ENCODE measurements at regions not wholly inside any gene's neighbourhood (a gene's known extent, or its start where the extent isn't known, plus 50 kb on each side); places are given as distances from the start of the nearest gene placed in this dataset.

DNA sequence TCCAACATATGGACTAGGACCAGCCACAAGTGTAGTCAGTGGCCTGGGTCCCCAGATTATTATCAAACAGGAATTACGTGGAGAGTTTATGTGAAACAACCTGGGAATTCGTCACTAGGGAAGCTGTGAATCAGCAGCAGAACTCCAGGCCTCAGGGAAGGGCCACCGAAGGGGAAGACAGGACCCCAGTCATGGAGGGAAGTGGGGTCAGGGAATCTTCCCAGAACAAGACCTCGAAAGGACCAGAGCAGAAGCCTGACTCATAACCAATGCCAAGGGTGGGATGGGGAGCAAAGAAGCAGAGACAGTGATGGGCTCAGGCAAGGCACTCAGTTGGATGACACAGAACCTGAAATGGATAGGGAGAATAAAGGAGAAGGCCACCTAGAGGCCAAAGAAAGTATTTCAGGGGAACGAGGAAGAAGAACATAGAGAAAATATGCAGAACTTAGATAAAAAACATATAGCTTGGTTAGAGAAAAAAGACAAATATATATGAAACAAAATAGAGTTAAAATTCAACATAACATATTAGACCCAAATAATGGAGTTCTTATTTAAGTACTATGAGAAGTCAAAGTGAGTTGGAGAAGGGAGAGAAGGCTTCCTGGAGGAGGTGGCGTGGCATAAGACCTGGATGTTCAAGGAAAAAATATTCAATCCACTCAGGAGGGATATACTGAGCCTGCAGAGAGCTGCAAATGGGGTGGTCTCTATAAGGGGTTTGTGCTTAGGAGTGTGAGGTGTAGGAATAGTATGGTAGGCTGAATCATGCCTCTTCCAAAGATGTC, 66.7 kb upstream of the CAST start:
- DNase-seq = no peak

DNA sequence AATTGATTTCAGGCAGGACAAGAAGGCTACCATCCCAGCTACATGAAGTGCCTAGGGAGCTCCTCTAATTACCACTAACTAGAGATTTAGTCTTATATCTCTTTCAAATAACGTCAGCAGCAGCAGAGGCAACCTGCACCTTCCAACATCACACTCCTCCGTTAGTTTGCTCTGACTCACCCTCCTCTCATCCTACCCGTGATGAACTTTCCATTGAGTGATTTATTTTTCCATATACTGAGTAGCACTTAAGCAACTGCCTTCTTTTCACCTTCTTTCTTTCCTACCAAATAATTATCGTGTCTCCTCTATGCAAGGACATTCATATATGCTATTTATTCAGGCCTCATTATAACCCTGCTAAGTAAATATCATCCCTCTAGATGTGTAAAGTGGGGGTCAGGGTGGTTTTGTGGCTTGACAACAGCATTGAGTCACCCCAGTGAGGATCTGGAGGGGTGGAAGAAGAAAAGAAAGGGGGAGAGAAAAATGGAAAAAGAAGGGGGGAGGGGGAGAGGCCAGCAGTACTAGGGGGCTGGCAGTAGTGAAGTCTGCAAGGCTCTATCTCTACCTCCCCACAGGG, 64.6 kb upstream of the CAST start:
- DNase-seq = no peak

DNA sequence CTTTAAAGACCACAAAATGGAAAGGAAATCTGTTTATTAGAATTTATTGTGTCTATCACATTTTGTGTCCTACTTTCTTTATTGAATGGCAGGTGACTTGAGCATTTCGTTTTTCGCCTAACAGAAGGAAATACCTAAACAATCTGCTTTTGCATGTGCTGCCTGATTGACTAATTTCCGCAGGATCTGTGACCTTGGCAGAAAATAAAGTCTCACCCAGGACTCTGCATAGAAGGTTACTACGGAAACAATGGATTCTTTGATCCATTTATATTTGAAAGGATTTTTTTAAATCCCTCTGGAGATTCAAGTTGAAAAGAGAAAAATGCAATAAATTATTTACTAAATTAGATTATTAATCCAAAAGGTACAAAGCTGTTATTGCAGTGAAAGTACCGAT, 61.0 kb upstream of the CAST start:
- DNase-seq = no peak

DNA sequence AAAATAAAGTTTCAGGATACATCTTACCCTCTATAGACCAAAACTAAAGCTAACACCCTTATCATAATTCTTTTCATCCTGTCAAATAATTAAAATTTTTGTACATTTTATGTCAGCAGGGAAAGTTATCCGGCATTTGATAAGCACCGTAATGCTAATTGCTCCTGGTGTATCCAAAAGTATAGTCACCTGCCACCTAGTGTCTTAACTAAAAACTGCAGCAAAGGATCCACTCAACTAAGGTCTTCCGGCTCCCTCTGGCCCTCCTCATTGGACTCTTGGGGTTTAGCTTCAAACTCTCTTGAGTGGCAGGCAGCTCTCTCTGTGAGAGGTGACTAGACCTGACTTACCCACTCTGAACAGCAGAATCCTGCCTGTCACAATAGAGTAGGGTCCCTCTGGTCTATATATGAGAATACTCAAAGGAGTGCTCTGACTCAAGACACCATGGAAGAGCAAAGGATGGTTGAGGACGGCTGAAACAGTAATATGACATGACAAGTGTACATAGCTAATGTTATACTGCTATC, 60.4 kb upstream of the CAST start:
- DNase-seq = peak; percentile 21

DNA sequence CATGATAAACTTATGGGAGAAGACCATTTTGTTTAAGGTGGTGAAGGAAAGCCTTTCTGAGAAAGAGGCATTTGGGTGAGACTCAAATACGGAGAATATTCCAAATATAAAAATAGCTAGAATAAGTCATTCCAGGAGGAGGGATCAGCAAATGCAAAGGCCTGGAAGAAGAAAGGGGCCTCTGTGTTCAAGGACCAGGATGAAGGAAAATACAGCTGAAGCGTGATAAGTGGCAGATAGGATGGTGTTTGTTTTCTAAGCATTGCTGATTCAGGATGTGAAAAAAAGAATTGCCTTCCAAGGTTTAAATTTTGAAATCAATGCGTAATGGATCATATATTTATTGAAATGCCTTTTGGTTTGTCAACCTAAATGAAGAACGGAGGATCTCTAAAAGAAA, 59.4 kb upstream of the CAST start:
- DNase-seq = no peak

DNA sequence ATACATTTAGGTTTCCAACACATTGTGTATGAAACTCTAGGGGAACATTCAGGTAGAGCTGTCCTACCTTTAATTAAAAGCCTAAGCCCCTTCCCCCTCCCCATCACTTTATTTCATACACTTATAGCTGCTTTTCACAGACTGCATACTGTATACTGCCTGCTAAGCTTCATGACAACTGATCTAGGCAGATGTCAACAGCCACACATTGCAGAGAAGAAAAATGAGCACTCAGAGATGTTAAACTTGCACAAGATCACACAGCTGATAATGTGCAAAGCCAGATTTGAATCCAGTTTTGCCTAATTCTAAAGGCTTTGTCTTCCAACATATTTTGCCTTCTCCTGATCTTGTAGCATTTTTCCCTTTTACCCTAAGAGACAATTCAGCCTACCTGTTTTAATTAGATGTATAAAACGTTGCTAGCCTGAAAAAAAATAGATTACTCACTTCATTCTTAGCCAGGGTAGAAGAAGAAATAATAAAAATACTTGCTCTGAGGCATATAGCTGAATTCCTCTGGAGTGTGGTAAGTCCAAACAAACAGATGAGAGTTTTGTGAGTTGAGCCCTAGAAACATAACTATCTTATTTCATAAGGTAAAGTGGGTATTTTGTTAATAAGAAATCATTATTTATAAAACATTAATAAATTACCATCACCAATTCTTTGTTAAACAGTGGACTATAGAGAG, 56.9 kb upstream of the CAST start:
- DNase-seq = no peak

DNA sequence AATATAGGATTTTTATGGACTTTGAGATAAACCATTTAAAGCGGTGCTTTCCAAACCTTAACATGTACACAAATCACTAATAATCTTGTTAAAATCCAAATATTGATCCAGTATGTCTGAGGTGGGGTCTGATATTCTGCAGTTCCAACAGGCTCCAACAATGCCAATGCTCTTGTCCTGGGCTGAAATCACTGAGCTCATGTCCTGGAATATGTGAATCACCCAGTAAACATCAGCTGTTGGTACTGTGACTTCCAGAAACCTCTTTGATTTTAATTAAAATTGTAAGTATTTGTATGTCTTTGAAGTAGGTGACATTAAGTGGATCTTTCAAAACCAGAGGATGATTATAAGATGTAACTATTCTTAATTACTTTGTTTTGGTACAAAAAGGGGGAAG, 52.8 kb upstream of the CAST start:
- DNase-seq = no peak

DNA sequence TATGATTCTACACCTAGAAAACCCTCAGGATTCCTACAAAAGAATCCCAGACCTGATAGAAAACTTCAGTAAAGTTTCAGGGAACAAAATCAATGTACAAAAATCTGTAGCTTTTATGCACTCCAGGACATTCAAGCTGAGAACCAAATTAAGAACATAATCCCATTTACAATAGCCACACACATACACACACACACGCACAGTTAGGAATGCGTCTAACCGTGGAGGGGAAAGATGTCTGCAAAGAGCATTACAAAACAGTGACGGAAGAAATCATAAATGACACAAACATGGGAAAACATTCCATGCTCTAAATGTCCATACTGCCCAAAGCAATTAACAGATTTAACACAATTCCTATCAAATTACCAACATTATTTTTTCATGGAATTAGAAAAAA, 51.4 kb upstream of the CAST start:
- no peak for DNase-seq

DNA sequence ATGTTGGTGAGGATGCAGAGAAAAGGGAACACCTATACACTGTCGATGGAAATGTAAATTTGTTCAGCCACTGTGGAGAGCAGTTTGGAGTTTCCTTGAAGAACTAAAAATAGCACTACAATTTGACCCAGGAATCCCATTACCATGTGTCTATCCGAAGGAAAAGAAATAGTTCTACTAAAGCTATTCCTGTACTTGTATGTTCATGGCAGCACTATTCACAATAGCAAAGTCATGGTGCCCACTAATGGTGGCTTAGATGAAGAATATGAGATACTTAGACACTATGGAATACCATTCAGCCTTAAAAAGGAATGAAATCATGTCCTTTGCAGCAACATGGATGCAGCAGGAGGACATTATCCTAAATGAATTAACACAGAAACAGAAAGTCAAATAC, 50.2 kb upstream of the CAST start:
- DNase-seq = no peak

All from 8988T (cell line).